K562 (cell line): ENCODE measurements at regions not wholly inside any gene's neighbourhood (a gene's known extent, or its start where the extent isn't known, plus 50 kb on each side); places are given as distances from the start of the nearest gene placed in this dataset.

Source experiments
- CBFA2T2 ChIP-seq: fragments of 450-650 bp; conservative IDR thresholded peaks from 2 replicates; pipeline ENCODE4 v1.6.1; 2017; ENCODE audit warnings: mild to moderate bottlenecking
- CHD1 ChIP-seq: fragments of 200-600 bp; sonication (generic); IDR thresholded peaks from one replicate; pipeline ENCODE4 v1.6.1; 2012; ENCODE audit warnings: mild to moderate bottlenecking, moderate library complexity, low read length, inconsistent platforms
- CHD4 ChIP-seq: fragments of 200-600 bp; sonication (generic); IDR thresholded peaks from 3 replicates; pipeline ENCODE4 v1.6.1; 2012; ENCODE audit warnings: low read depth, mild to moderate bottlenecking, mixed read lengths, low read length, inconsistent platforms; ENCODE audit not compliant: insufficient read depth, insufficient replicate concordance, poor library complexity, severe bottlenecking
- DMBX1 ChIP-seq: fragments of 250-450 bp; sonication (Bioruptor Pico); IDR thresholded peaks from 2 replicates; pipeline ENCODE4 v1.8.0; 2022; ENCODE audit warnings: inconsistent platforms, mild to moderate bottlenecking, moderate library complexity, borderline replicate concordance
- ERF ChIP-seq: fragments of 450-650 bp; formaldehyde crosslinking; IDR thresholded peaks from 2 replicates; pipeline ENCODE4 v1.4.0; 2020; ENCODE audit warnings: mild to moderate bottlenecking, mixed read lengths
- FOS ChIP-seq: IDR thresholded peaks from 3 replicates; pipeline ENCODE4 v1.6.1; 2011; ENCODE audit not compliant: insufficient read length; ENCODE audit errors: extremely low read depth
- HCFC1 ChIP-seq: IDR thresholded peaks from 2 replicates; pipeline ENCODE4 v1.6.1; 2012; ENCODE audit warnings: low read depth, low read length, improper control_type of control experiment
- IRF2 ChIP-seq: sonication (generic); formaldehyde crosslinking; IDR thresholded peaks from 2 replicates; pipeline ENCODE4 v1.8.1; 2022; ENCODE audit warnings: mild to moderate bottlenecking, missing genetic modification reagents
- NR2F6 ChIP-seq: fragments of 450-650 bp; formaldehyde crosslinking; IDR thresholded peaks from 2 replicates; pipeline ENCODE4 v1.4.0; 2020; ENCODE audit warnings: mild to moderate bottlenecking
- PML ChIP-seq: IDR thresholded peaks from 2 replicates; pipeline ENCODE4 v1.6.1; 2012; ENCODE audit warnings: low read length, inconsistent platforms
- POLR2H ChIP-seq: IDR thresholded peaks from 2 replicates; pipeline ENCODE4 v1.6.1; 2016; ENCODE audit warnings: missing genetic modification characterization, low read depth, mild to moderate bottlenecking, control low read depth, missing compliant biosample characterization, moderate library complexity
- PTTG1 ChIP-seq: fragments of 450-650 bp; IDR thresholded peaks from 2 replicates; pipeline ENCODE4 v1.6.1; 2016; ENCODE audit warnings: low read depth, mild to moderate bottlenecking, missing genetic modification characterization, missing compliant biosample characterization
- SREBF1 ChIP-seq: fragments of 150-350 bp; IDR thresholded peaks from 2 replicates; pipeline ENCODE4 v1.6.1; 2014; ENCODE audit warnings: antibody characterized with exemption, low read depth, low read length, borderline replicate concordance
- STAT5B ChIP-seq: fragments of 250-450 bp; sonication (Bioruptor Pico); IDR thresholded peaks from 2 replicates; pipeline ENCODE4 v1.8.0; 2021; ENCODE audit warnings: mild to moderate bottlenecking, inconsistent platforms
- TAF15 ChIP-seq: fragments of 200-400 bp; formaldehyde crosslinking; IDR thresholded peaks from 2 replicates; pipeline ENCODE4 v1.6.1; 2017; ENCODE audit warnings: mild to moderate bottlenecking, low read depth, low read length, moderate library complexity
- ZC3H8 ChIP-seq: fragments of 450-650 bp; IDR thresholded peaks from 2 replicates; pipeline ENCODE4 v1.6.1; 2017
- ZNF764 ChIP-seq: fragments of 250-450 bp; sonication (Bioruptor Pico); IDR thresholded peaks from 2 replicates; pipeline ENCODE4 v1.4.0; 2020; ENCODE audit warnings: low read depth, mild to moderate bottlenecking, moderate library complexity
- TF ChIP-seq, protein P1 (sequence below): IDR thresholded peaks from 2 replicates; pipeline ENCODE4 v1.6.1; 2012; ENCODE audit warnings: low read depth, low read length, improper control_type of control experiment, borderline replicate concordance
- TF ChIP-seq, protein P2 (sequence below): sonication (generic); formaldehyde crosslinking; IDR thresholded peaks from 2 replicates; pipeline ENCODE4 v1.8.1; 2022; ENCODE audit warnings: missing genetic modification reagents
- TF ChIP-seq, protein P3 (sequence below): fragments of 250-450 bp; sonication (Bioruptor Pico); IDR thresholded peaks from 2 replicates; pipeline ENCODE4 v1.5.0; 2021
- TF ChIP-seq, protein P4 (sequence below), 2 experiments: fragments of 450-650 bp in 1 of 2; sonication (generic) in 1 of 2; formaldehyde crosslinking; conservative IDR thresholded peaks; 2 replicates each; pipeline versions ENCODE4 v1.4.0 to v1.8.1; 2020 to 2022; ENCODE audit warnings: mild to moderate bottlenecking in 1 of 2, missing genetic modification reagents in 1 of 2
- TF ChIP-seq, protein P5 (sequence below): fragments of 450-650 bp; IDR thresholded peaks from 2 replicates; pipeline ENCODE4 v1.6.1; 2016; ENCODE audit warnings: antibody characterized with exemption

DNA sequence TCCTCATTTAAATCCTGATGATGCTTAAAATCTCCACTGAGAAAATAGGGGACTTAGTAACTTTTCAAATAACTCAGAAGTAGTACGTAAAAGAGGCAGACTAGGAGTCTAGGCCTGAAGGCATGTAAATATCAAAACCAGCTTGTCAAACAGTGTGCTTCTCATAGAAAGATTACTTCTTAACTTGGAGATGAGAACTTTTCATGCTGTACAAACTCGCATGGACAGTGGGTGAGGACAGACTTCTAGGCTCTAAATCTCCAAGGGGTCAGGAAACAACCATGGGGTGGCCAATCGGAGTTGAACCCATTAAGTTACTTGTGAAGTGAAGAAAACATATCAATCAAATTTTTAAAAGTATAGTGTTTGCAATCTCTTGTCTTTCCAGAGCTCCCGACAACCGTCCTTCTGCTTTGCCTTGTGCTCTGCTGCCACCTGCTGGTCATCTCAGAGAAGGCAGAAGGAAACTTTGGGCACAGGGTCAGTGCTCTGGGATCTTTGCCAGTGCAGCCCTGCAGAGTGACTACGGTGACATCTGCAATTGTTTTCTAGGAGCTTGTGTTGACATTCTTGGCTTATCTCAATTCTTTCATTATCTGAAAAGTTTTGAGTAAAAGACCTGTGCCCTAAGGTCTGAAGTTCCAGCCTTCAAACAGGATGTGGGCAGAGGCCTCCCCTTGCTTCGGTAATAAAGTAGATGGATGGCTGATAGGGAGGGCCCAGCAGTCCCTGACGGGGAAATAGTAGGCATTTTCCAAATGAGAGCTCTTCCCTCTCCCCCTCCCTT, 105.1 kb upstream of the PDE4B start (continued):
- TF ChIP-seq DMBX1 (CRISPR knock-in tag) (no peak), SREBF1 (no peak), ZNF764 (no peak), CBFA2T2 (no peak; the same call in 1 of the 2 replicates), CHD4 (no peak), CHD1 (no peak), ERF (CRISPR knock-in tag) (no peak), ZC3H8 (no peak), FOS (no peak), NR2F6 (CRISPR knock-in tag) (no peak), TAF15 (no peak), STAT5B (no peak), HCFC1 (no peak), IRF2 (CRISPR knock-in tag) (no peak), PML (no peak), POLR2H (tag) (no peak), PTTG1 (tag) (no peak)
- TF ChIP-seq, protein P1, sequence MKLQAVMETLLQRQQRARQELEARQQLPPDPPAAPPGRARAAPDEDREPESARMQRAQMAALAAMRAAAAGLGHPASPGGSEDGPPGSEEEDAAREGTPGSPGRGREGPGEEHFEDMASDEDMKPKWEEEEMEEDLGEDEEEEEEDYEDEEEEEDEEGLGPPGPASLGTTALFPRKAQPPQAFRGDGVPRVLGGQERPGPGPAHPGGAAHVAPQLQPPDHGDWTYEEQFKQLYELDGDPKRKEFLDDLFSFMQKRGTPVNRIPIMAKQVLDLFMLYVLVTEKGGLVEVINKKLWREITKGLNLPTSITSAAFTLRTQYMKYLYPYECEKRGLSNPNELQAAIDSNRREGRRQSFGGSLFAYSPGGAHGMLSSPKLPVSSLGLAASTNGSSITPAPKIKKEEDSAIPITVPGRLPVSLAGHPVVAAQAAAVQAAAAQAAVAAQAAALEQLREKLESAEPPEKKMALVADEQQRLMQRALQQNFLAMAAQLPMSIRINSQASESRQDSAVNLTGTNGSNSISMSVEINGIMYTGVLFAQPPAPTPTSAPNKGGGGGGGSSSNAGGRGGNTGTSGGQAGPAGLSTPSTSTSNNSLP, result 0 out of 2 replicates have a peak, but pooled peaks have one; percentile 15
- TF ChIP-seq, protein P2, sequence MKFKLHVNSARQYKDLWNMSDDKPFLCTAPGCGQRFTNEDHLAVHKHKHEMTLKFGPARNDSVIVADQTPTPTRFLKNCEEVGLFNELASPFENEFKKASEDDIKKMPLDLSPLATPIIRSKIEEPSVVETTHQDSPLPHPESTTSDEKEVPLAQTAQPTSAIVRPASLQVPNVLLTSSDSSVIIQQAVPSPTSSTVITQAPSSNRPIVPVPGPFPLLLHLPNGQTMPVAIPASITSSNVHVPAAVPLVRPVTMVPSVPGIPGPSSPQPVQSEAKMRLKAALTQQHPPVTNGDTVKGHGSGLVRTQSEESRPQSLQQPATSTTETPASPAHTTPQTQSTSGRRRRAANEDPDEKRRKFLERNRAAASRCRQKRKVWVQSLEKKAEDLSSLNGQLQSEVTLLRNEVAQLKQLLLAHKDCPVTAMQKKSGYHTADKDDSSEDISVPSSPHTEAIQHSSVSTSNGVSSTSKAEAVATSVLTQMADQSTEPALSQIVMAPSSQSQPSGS, result no peak
- TF ChIP-seq, protein P3, sequence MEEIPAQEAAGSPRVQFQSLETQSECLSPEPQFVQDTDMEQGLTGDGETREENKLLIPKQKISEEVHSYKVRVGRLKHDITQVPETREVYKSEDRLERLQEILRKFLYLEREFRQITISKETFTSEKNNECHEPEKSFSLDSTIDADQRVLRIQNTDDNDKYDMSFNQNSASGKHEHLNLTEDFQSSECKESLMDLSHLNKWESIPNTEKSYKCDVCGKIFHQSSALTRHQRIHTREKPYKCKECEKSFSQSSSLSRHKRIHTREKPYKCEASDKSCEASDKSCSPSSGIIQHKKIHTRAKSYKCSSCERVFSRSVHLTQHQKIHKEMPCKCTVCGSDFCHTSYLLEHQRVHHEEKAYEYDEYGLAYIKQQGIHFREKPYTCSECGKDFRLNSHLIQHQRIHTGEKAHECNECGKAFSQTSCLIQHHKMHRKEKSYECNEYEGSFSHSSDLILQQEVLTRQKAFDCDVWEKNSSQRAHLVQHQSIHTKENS (CRISPR knock-in tag), result no peak; the same call in 1 of the 2 replicates
- TF ChIP-seq, protein P4, sequence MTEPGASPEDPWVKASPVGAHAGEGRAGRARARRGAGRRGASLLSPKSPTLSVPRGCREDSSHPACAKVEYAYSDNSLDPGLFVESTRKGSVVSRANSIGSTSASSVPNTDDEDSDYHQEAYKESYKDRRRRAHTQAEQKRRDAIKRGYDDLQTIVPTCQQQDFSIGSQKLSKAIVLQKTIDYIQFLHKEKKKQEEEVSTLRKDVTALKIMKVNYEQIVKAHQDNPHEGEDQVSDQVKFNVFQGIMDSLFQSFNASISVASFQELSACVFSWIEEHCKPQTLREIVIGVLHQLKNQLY (CRISPR knock-in tag; conservative IDR thresholded peaks at IDR 0.05), result no peak
- TF ChIP-seq, protein P5, sequence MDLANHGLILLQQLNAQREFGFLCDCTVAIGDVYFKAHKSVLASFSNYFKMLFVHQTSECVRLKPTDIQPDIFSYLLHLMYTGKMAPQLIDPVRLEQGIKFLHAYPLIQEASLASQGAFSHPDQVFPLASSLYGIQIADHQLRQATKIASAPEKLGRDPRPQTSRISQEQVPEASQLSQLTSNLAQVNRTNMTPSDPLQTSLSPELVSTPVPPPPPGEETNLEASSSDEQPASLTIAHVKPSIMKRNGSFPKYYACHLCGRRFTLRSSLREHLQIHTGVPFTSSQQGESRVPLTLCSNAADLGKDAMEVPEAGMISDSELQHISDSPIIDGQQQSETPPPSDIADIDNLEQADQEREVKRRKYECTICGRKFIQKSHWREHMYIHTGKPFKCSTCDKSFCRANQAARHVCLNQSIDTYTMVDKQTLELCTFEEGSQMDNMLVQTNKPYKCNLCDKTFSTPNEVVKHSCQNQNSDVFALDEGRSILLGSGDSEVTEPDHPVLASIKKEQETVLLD, result no peak
